ENCODE measurements at regions not wholly inside any gene's neighbourhood (a gene's known extent, or its start where the extent isn't known, plus 50 kb on each side); places are given as distances from the start of the nearest gene placed in this dataset.

- TF ChIP-seq Cebpa-rat (IDR thresholded peaks at IDR 0.05) = no peak
- H3K4me2 ChIP-seq = peak overlapping the region in 5 of 11 experiments; percentile 77 to 93 (median 87); a peak in 8 of 22 replicates
These were observed 294.5 kb downstream of the BRD1 start for GRCh38 chr22:49532869-49533802.

GRCh38 chr22:49531368-49531791 is 296.3 kb downstream of the BRD1 start:
- Histone ChIP-seq H3K9ac (peak overlapping the region in 2 of 11 experiments; percentile 14 to 23; a peak in 1 of 22 replicates), H3K4me3 (no peak overlapping the region), H3K4me1 (peaks cover 27 to 89% (median 66%) of the 10 kb centered on the region in 10 experiments), H3K4me2 (peak overlapping the region; percentile 24 to 93 (median 76); a peak in 19 of 22 replicates), H3K27me3 (peaks cover 0 to 24% (median 0%) of the 10 kb centered on the region in 11 experiments; a peak in 5 of 22 replicates), H3K36me3 (no peaks in the 10 kb centered on the region), H4K20me1 (peaks cover 0 to 59% (median 0%) of the 10 kb centered on the region in 11 experiments; a peak in 5 of 22 replicates), H3K9me3 (replicated peaks in 1 of 11) (no peaks in the 10 kb centered on the region), H3K27ac (no peak overlapping the region)
- TF ChIP-seq Cebpa-rat (IDR thresholded peaks at IDR 0.05) = no peak

More at GRCh38 chr22:49532869-49533802, 294.5 kb downstream of the BRD1 start:
- no peaks in the 10 kb centered on the region for H3K9me3 ChIP-seq (replicated peaks in 1 of 11)
- H3K27ac ChIP-seq = no peak overlapping the region
- peaks cover 0 to 21% (median 0%) of the 10 kb centered on the region in 11 experiments; a peak in 5 of 22 replicates for H3K27me3 ChIP-seq
- H4K20me1 ChIP-seq = peaks cover 0 to 44% (median 0%) of the 10 kb centered on the region in 11 experiments; a peak in 4 of 22 replicates
- peaks cover 19 to 71% (median 49%) of the 10 kb centered on the region in 10 experiments for H3K4me1 ChIP-seq
- H3K4me3 ChIP-seq = no peak overlapping the region
- no peaks in the 10 kb centered on the region for H3K36me3 ChIP-seq
- H3K9ac ChIP-seq = no peak overlapping the region

GRCh38 chr22:49530671-49531367 is 296.9 kb downstream of the BRD1 start:
- no peak overlapping the region for H3K27ac ChIP-seq
- no peak for TF ChIP-seq Cebpa-rat (IDR thresholded peaks at IDR 0.05)

GRCh38 chr22:49528420-49528720 is 299.3 kb downstream of the BRD1 start:
- no peaks in the 10 kb centered on the region for H3K36me3 ChIP-seq
- no peaks in the 10 kb centered on the region for H3K9me3 ChIP-seq (replicated peaks in 1 of 11)
- H3K9ac ChIP-seq = no peak overlapping the region
- TF ChIP-seq Cebpa-rat (IDR thresholded peaks at IDR 0.05) = no peak
- peaks cover 0 to 61% (median 0%) of the 10 kb centered on the region in 11 experiments; a peak in 5 of 22 replicates for H4K20me1 ChIP-seq
- H3K27ac ChIP-seq = no peak overlapping the region
- H3K27me3 ChIP-seq = peaks cover 0 to 27% (median 0%) of the 10 kb centered on the region in 11 experiments; a peak in 5 of 22 replicates
- peaks cover 57 to 100% (median 93%) of the 10 kb centered on the region in 10 experiments for H3K4me1 ChIP-seq
- peak overlapping the region in 9 of 11 experiments; percentile 7 to 93 (median 87); a peak in 16 of 22 replicates for H3K4me2 ChIP-seq
- H3K4me3 ChIP-seq = no peak overlapping the region; a peak in 1 of 20 replicates

More at GRCh38 chr22:49530671-49531367, 296.9 kb downstream of the BRD1 start:
- Histone ChIP-seq H4K20me1 (peaks cover 0 to 59% (median 0%) of the 10 kb centered on the region in 11 experiments; a peak in 5 of 22 replicates), H3K4me3 (no peak overlapping the region), H3K4me1 (peaks cover 33 to 94% (median 72%) of the 10 kb centered on the region in 10 experiments), H3K9ac (peak overlapping the region in 2 of 11 experiments; percentile 14 to 23; a peak in 1 of 22 replicates), H3K9me3 (replicated peaks in 1 of 11) (no peaks in the 10 kb centered on the region), H3K36me3 (no peaks in the 10 kb centered on the region), H3K4me2 (peak overlapping the region; percentile 24 to 93 (median 76); a peak in 21 of 22 replicates), H3K27me3 (peaks cover 0 to 27% (median 0%) of the 10 kb centered on the region in 11 experiments; a peak in 5 of 22 replicates)

GRCh38 chr22:49527611-49528419 is 299.9 kb downstream of the BRD1 start:
- Histone ChIP-seq H4K20me1 (peaks cover 0 to 60% (median 0%) of the 10 kb centered on the region in 11 experiments; a peak in 5 of 22 replicates), H3K27ac (no peak overlapping the region), H3K9ac (no peak overlapping the region), H3K4me1 (peaks cover 63 to 100% (median 96%) of the 10 kb centered on the region in 10 experiments), H3K27me3 (peaks cover 0 to 27% (median 0%) of the 10 kb centered on the region in 11 experiments; a peak in 5 of 22 replicates), H3K36me3 (no peaks in the 10 kb centered on the region), H3K9me3 (replicated peaks in 1 of 11) (no peaks in the 10 kb centered on the region), H3K4me3 (no peak overlapping the region; a peak in 1 of 20 replicates), H3K4me2 (peak overlapping the region in 9 of 11 experiments; percentile 7 to 93 (median 87); a peak in 18 of 22 replicates)
- no peak for TF ChIP-seq Cebpa-rat (IDR thresholded peaks at IDR 0.05)

GRCh38 chr22:49525801-49526535 is 301.7 kb downstream of the BRD1 start:
- Histone ChIP-seq H3K4me3 (peak overlapping the region in 3 of 10 experiments; percentile 8 to 32 (median 17); a peak in 4 of 20 replicates), H3K27me3 (peaks cover 0 to 15% (median 0%) of the 10 kb centered on the region in 11 experiments; a peak in 2 of 22 replicates), H3K4me2 (peak overlapping the region; percentile 72 to 93 (median 87))

GRCh38 chr22:49525360-49525759 is 302.3 kb downstream of the BRD1 start:
- TF ChIP-seq Cebpa-rat (IDR thresholded peaks at IDR 0.05) = no peak
- H3K4me3 ChIP-seq = no peak overlapping the region
- peaks cover 0 to 10% (median 0%) of the 10 kb centered on the region in 11 experiments; a peak in 1 of 22 replicates for H3K27me3 ChIP-seq
- H3K9ac ChIP-seq = 0 out of 22 replicates have a peak overlapping the region, but pooled peaks of 3 of the 11 experiments have one; percentile 1 to 12 (median 9)
- H4K20me1 ChIP-seq = peaks cover 0 to 40% (median 0%) of the 10 kb centered on the region in 11 experiments; a peak in 5 of 22 replicates
- peaks cover 0 to 10% (median 5%) of the 10 kb centered on the region in 11 experiments; a peak in 12 of 22 replicates for H3K9me3 ChIP-seq (replicated peaks in 1 of 11)
- H3K36me3 ChIP-seq = no peaks in the 10 kb centered on the region
- peaks cover 47 to 98% (median 88%) of the 10 kb centered on the region in 10 experiments for H3K4me1 ChIP-seq
- H3K27ac ChIP-seq = no peak overlapping the region
- peak overlapping the region; percentile 72 to 93 (median 87) for H3K4me2 ChIP-seq

More at GRCh38 chr22:49525801-49526535, 301.7 kb downstream of the BRD1 start:
- no peaks in the 10 kb centered on the region for H3K36me3 ChIP-seq
- H3K9ac ChIP-seq = peak overlapping the region in 3 of 11 experiments; percentile 1 to 12 (median 9); a peak in 1 of 22 replicates
- peaks cover 53 to 100% (median 94%) of the 10 kb centered on the region in 10 experiments for H3K4me1 ChIP-seq
- TF ChIP-seq Cebpa-rat (IDR thresholded peaks at IDR 0.05) = no peak
- no peak overlapping the region for H3K27ac ChIP-seq
- H3K9me3 ChIP-seq (replicated peaks in 1 of 11) = peaks cover 0 to 4% (median 0%) of the 10 kb centered on the region in 11 experiments; a peak in 2 of 22 replicates
- H4K20me1 ChIP-seq = peaks cover 0 to 46% (median 0%) of the 10 kb centered on the region in 11 experiments; a peak in 5 of 22 replicates
